HepG2 (cell line): ENCODE measurements at regions not wholly inside any gene's neighbourhood (a gene's known extent, or its start where the extent isn't known, plus 50 kb on each side); places are given as distances from the start of the nearest gene placed in this dataset.

Experiments
- ATAC-seq: fragments of 200-7000 bp; cut with Tn5 transposase; 3 replicates; pipeline ENCODE4 v1.9.1; 2020; ENCODE audit warnings: mild to moderate bottlenecking, moderate library complexity
- BruUV-seq: library from RNA; stranded (reverse); fragments of 400-500 nt; replicated peaks from 2 replicates; lab custom pipeline; 2021; lab: Mats Ljungman, UMichigan
- CTCF ChIA-PET: fragments of 300-600 bp; formaldehyde crosslinking; extraction: SDS; loops from one replicate; lab custom pipeline; 2021; ENCODE audit warnings: low total read pairs, inconsistent platforms, low intra/inter-chr PET ratio; lab: Yijun Ruan, JAX
- POLR2A ChIA-PET: fragments of 350-600 bp; sonication (Branson Sonifier 250); formaldehyde crosslinking; loops from one replicate; lab custom pipeline; 2020; ENCODE audit warnings: antibody characterized with exemption, inconsistent platforms; lab: Yijun Ruan, JAX
- DNase-seq: peaks from one replicate; pipeline ENCODE4 v3.0.0-alpha.2; 2015; ENCODE audit warnings: low spot score
- FAIRE-seq: peaks from 3 replicates; lab custom pipeline; 2011; peaks lifted over from hg19 to GRCh38; lab: Jason Lieb, UNC
- H2AFZ ChIP-seq: one replicate; pipeline ENCODE4 v1.6.1; 2011; ENCODE audit warnings: low read length, inconsistent platforms
- H3K27ac ChIP-seq: fragments of 300-600 bp; 3 replicates; pipeline ENCODE4 v1.8.0; 2011; ENCODE audit warnings: mixed run types, mild to moderate bottlenecking, mixed read lengths, low read length, inconsistent platforms; ENCODE audit not compliant: insufficient read depth; ENCODE audit errors: extremely low read length
- H3K27me3 ChIP-seq, 2 experiments: fragments of 200-600 bp in 1 of 2; 2 replicates in 1 of 2; 3 replicates in 1 of 2; pipeline versions ENCODE4 v1.6.0 to v1.8.0; 2011; ENCODE audit warnings: low read length in 2 of 2, mild to moderate bottlenecking in 2 of 2, moderate library complexity in 2 of 2, inconsistent platforms in 1 of 2; ENCODE audit not compliant: insufficient read depth in 2 of 2, control insufficient read depth in 1 of 2
- H3K36me3 ChIP-seq, 2 experiments: fragments of 200-600 bp in 1 of 2; replicated peaks in 1 of 2; 2 replicates in 1 of 2; 3 replicates in 1 of 2; pipeline versions ENCODE4 v1.5.1 to v1.8.0; 2011; ENCODE audit warnings: low read length in 2 of 2, inconsistent platforms in 1 of 2; ENCODE audit not compliant: insufficient read depth in 2 of 2, control insufficient read depth in 1 of 2
- H3K4me1 ChIP-seq: 2 replicates; pipeline ENCODE4 v1.5.1; 2012; ENCODE audit warnings: low read length, inconsistent platforms; ENCODE audit not compliant: insufficient read depth
- H3K4me2 ChIP-seq: 2 replicates; pipeline ENCODE4 v1.6.0; 2011; ENCODE audit warnings: low read depth, low read length, inconsistent platforms
- H3K4me3 ChIP-seq, 3 experiments: fragments of 200-600 bp in 1 of 3; sonication (generic), shearing (Covaris generic) in 1 of 3; replicated peaks in 1 of 3; 2 replicates each; pipeline ENCODE4 v1.5.1; 2011 to 2016; ENCODE audit warnings: low read length in 3 of 3, inconsistent platforms in 2 of 3, low read depth in 2 of 3, mild to moderate bottlenecking in 2 of 3, control low read depth in 1 of 3, mixed read lengths in 1 of 3; ENCODE audit not compliant: insufficient read depth in 1 of 3
- H3K79me2 ChIP-seq: one replicate; pipeline ENCODE4 v1.6.1; 2011; ENCODE audit warnings: low read length, inconsistent platforms; ENCODE audit not compliant: insufficient read depth
- H3K9ac ChIP-seq: 2 replicates; pipeline ENCODE4 v1.6.0; 2011; ENCODE audit warnings: mild to moderate bottlenecking, low read depth, low read length, inconsistent platforms; ENCODE audit not compliant: insufficient read depth
- H3K9me3 ChIP-seq: 2 replicates; pipeline ENCODE4 v1.5.1; 2012; ENCODE audit warnings: mild to moderate bottlenecking, low read length
- H4K20me1 ChIP-seq: 2 replicates; pipeline ENCODE4 v1.6.0; 2011; ENCODE audit warnings: inconsistent platforms, mild to moderate bottlenecking, low read length, moderate library complexity; ENCODE audit not compliant: insufficient read depth
- ATF7 ChIP-seq, 2 experiments: fragments of 450-650 bp in 1 of 2; sonication (generic) in 1 of 2; formaldehyde crosslinking in 1 of 2; IDR thresholded peaks; 2 replicates each; pipeline versions ENCODE4 v1.4.0 to v1.6.1; 2016 to 2020; ENCODE audit warnings: antibody characterized with exemption in 1 of 2, mild to moderate bottlenecking in 1 of 2, missing genetic modification reagents in 1 of 2
- EP300 ChIP-seq, 3 experiments: sonication (generic) in 1 of 3; formaldehyde crosslinking in 1 of 3; IDR thresholded peaks; 2 replicates each; pipeline versions ENCODE4 v1.5.1 to v1.6.1; 2011 to 2020; ENCODE audit warnings: low read depth in 2 of 3, low read length in 2 of 3, borderline replicate concordance in 1 of 3, improper control_type of control experiment in 1 of 3, mild to moderate bottlenecking in 1 of 3, missing genetic modification reagents in 1 of 3, moderate library complexity in 1 of 3
- ONECUT2 ChIP-seq: sonication (generic); formaldehyde crosslinking; IDR thresholded peaks from 2 replicates; pipeline ENCODE4 v1.4.0; 2020; ENCODE audit warnings: missing genetic modification reagents
- RARA ChIP-seq: IDR thresholded peaks from 2 replicates; pipeline ENCODE4 v1.6.1; 2016; ENCODE audit warnings: missing genetic modification reagents, missing compliant biosample characterization
- REL ChIP-seq: sonication (generic); formaldehyde crosslinking; conservative IDR thresholded peaks from 2 replicates; pipeline ENCODE4 v1.8.0; 2022; ENCODE audit warnings: mild to moderate bottlenecking, missing genetic modification reagents, moderate library complexity
- RFX3 ChIP-seq: IDR thresholded peaks from 2 replicates; pipeline ENCODE4 v1.6.1; 2016; ENCODE audit warnings: missing biosample characterization, missing genetic modification reagents
- SALL1 ChIP-seq: sonication (generic); formaldehyde crosslinking; IDR thresholded peaks from 2 replicates; pipeline ENCODE4 v1.8.0; 2022; ENCODE audit warnings: mild to moderate bottlenecking, missing genetic modification reagents
- SRY ChIP-seq: sonication (generic); formaldehyde crosslinking; IDR thresholded peaks from 2 replicates; pipeline ENCODE4 v1.8.0; 2022; ENCODE audit warnings: mild to moderate bottlenecking, missing genetic modification reagents
- TARDBP ChIP-seq: sonication (generic); formaldehyde crosslinking; IDR thresholded peaks from 2 replicates; pipeline ENCODE4 v1.8.0; 2022; ENCODE audit warnings: mild to moderate bottlenecking, missing genetic modification reagents
- ZNF317 ChIP-seq: sonication (generic); formaldehyde crosslinking; IDR thresholded peaks from 2 replicates; pipeline ENCODE4 v1.5.0; 2020; ENCODE audit warnings: mild to moderate bottlenecking, missing genetic modification reagents
- WGBS: methylation state at CpG from one replicate; pipeline ENCODE4 v1.1.6; 2017; ENCODE audit warnings: low lambda C conversion rate; 5-methylcytosine and 5-hydroxymethylcytosine counted together
- in situ Hi-C: cut with HindIII; loops from 2 replicates; pipeline ENCODE4 v1.10.0; 2017; ENCODE audit warnings: low pct_unique_long_range_greater_than_20kb; ENCODE audit not compliant: extremely low pct_ligation_motif_present
- intact Hi-C: fragments of 100-400 bp; cut with micrococcal nuclease; formaldehyde crosslinking; loops from one replicate; pipeline ENCODE4 v1.10.0; 2022; ENCODE audit not compliant: unreplicated experiment

DNA sequence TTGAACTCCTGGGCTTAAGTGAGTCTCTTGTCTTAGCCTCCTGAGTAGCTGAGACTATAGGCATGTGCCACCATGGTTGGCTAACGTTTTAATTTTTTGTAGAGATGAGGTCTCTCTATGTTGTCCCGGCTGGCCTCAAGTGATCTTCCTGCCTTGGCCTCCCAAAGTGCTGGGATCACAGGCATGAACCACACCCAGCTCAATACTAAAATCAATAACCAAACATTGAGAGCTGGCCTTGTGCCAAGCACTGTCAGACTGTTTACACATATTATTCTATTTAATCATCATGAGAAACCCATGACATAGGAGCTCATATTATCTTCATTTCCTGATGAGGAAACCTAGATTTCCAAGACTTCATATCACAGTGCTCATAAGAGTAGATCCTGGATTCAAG is 251.2 kb downstream of the BAMBI start (continued):
- TF ChIP-seq EP300 (IDR thresholded peaks at IDR 0.05; ENCODE audit: low read depth in 2 of 2, low read length in 2 of 2) (peak in 1 of 2 experiments; percentile 31; a peak in 1 of 4 replicates), EP300 (CRISPR knock-in tag; IDR thresholded peaks at IDR 0.05; ENCODE audit: borderline replicate concordance) (no peak), SRY (CRISPR knock-in tag) (no peak), REL (CRISPR knock-in tag) (no peak), RARA (CRISPR knock-in tag) (no peak)

DNA sequence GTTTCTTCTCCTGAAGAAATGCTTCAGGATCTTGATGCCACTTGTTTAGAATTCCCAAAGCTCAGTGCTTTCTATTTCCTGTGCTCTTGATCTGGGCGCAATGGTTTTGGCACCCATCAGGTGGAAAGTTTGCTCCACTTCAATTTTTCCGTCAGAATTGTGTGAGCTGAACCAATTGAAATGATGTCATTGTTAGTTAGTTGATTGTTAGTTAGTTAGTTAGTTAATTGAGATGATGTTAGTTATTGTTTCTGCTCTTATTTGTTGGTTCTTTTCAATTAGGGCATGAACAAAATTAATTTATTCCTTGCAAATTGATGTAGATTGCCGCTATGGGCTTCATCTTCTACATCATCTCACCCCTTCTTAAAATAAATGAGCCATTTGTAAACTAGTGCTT is 252.6 kb downstream of the BAMBI start:
- no peak overlapping the region for H3K4me2 ChIP-seq
- BruUV-seq: no TSS peak
- H3K4me1 ChIP-seq: peaks cover 31% of the 10 kb centered on the region
- no peaks in the 10 kb centered on the region for H3K27me3 ChIP-seq
- intact Hi-C loops (loop anchor here (10.0 kb wide), 1 partner anchor 55 kb away; no protein-coding TSS in a partner anchor), in situ Hi-C loops (no loop called here)
- no peaks in the 10 kb centered on the region for H3K9me3 ChIP-seq
- no peak overlapping the region for H2AFZ ChIP-seq
- no peak for TF ChIP-seq SALL1 (CRISPR knock-in tag)
- TF ChIP-seq ONECUT2 (CRISPR knock-in tag): no peak
- TF ChIP-seq TARDBP (CRISPR knock-in tag): no peak
- peak; percentile 82 for TF ChIP-seq ATF7 (IDR thresholded peaks at IDR 0.05)
- TF ChIP-seq ATF7 (CRISPR knock-in tag; IDR thresholded peaks at IDR 0.05): no peak
- TF ChIP-seq RFX3 (CRISPR knock-in tag): no peak
- TF ChIP-seq ZNF317 (CRISPR knock-in tag): no peak
- FAIRE-seq (no peak), ATAC-seq (no peak), DNase-seq (no peak)
- H3K9ac ChIP-seq: no peak overlapping the region
- H3K27ac ChIP-seq: no peak overlapping the region
- no peaks in the 10 kb centered on the region for H3K36me3 ChIP-seq
- H4K20me1 ChIP-seq: no peaks in the 10 kb centered on the region
- WGBS: 98% methylated on average over 3 of the region's 3 CpGs
- CTCF ChIA-PET: no interaction called here
- H3K4me3 ChIP-seq: no peak overlapping the region
- POLR2A ChIA-PET: no interaction called here
- no peaks in the 10 kb centered on the region for H3K79me2 ChIP-seq
